SK-N-SH treated with all-trans-retinoic acid at 6 μM for 48 hours (cell line): ENCODE measurements at regions not wholly inside any gene's neighbourhood (a gene's known extent, or its start where the extent isn't known, plus 50 kb on each side); places are given as distances from the start of the nearest gene placed in this dataset.

Experiments
- ARNTL ChIP-seq: fragments of 450-650 bp; formaldehyde crosslinking; IDR thresholded peaks from 2 replicates; pipeline ENCODE4 v1.5.0; 2020; ENCODE audit warnings: low read depth, mild to moderate bottlenecking, moderate library complexity, borderline replicate concordance
- GLIS3 ChIP-seq: fragments of 250-450 bp; sonication (Bioruptor Pico); IDR thresholded peaks from 2 replicates; pipeline ENCODE4 v1.5.0; 2020; ENCODE audit warnings: mild to moderate bottlenecking, moderate library complexity
- PATZ1 ChIP-seq: fragments of 250-450 bp; sonication (Bioruptor Pico); IDR thresholded peaks from 2 replicates; pipeline ENCODE4 v1.8.0; 2020; ENCODE audit warnings: mild to moderate bottlenecking, moderate library complexity, borderline replicate concordance
- RARB ChIP-seq: fragments of 250-450 bp; sonication (Bioruptor Pico); IDR thresholded peaks from 2 replicates; pipeline ENCODE4 v1.8.0; 2021; ENCODE audit warnings: mild to moderate bottlenecking, moderate library complexity
- SNAI2 ChIP-seq: fragments of 250-450 bp; sonication (Bioruptor Pico); IDR thresholded peaks from 2 replicates; pipeline ENCODE4 v1.5.0; 2020; ENCODE audit warnings: mild to moderate bottlenecking, moderate library complexity
- ZC3H10 ChIP-seq: fragments of 250-450 bp; sonication (Bioruptor Pico); IDR thresholded peaks from 2 replicates; pipeline ENCODE4 v1.5.1; 2021; ENCODE audit warnings: mild to moderate bottlenecking, moderate library complexity
- ZFP30 ChIP-seq: fragments of 450-650 bp; formaldehyde crosslinking; IDR thresholded peaks from 2 replicates; pipeline ENCODE4 v1.5.0; 2022; ENCODE audit warnings: mild to moderate bottlenecking, moderate library complexity

- no peak for TF ChIP-seq SNAI2 (CRISPR knock-in tag)
- no peak for TF ChIP-seq ZC3H10
- TF ChIP-seq RARB (CRISPR knock-in tag) = no peak
- no peak for TF ChIP-seq ZFP30 (CRISPR knock-in tag)
- TF ChIP-seq PATZ1 (CRISPR knock-in tag) = no peak
- no peak for TF ChIP-seq ARNTL (CRISPR knock-in tag)
- TF ChIP-seq GLIS3 (CRISPR knock-in tag) = no peak
Observed at GRCh38 chr1:82646336-82646735, 845.6 kb downstream of the ADGRL2 start.
